Stimulated activated CD8-positive, alpha-beta memory T cell treated with anti-CD3 and anti-CD28 coated beads, Interleukin-4, amount 100 ng/mL, for 4 hours (primary cell): ENCODE measurements at regions not wholly inside any gene's neighbourhood (a gene's known extent, or its start where the extent isn't known, plus 50 kb on each side); places are given as distances from the start of the nearest gene placed in this dataset.
"Not testable (repeated sequence)": the region's sequence is repeated elsewhere in the genome, so short reads cannot be mapped to it uniquely, and the experiment has no call there.

Experiments used
- DNase-seq, 2 donors: peaks; one replicate each; pipeline ENCODE4 v3.0.0-alpha.2; 2020; ENCODE audit warnings: low read depth in 2 of 2, low spot score in 1 of 2

DNA sequence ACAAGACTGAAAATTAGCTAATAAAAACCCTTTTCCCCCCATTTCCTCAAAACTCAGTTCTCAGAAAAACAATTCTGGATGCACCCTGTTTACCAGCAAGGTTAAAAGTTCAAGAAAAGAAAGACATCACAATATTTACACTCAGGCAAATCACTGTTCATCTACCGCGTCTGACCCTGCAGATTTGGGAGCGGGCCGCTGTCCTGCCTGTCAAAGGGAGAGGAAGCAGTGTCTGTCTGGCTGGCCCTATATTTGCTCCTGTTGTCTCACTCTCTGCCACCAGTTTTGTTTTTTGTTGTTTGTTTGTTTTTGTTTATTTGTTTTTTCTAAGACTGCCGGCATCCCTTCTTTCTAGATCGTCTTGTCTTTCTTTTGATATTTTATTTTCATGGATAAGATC, 299.4 kb downstream of the BCL2L11 start:
- DNase-seq = not testable (repeated sequence)

DNA sequence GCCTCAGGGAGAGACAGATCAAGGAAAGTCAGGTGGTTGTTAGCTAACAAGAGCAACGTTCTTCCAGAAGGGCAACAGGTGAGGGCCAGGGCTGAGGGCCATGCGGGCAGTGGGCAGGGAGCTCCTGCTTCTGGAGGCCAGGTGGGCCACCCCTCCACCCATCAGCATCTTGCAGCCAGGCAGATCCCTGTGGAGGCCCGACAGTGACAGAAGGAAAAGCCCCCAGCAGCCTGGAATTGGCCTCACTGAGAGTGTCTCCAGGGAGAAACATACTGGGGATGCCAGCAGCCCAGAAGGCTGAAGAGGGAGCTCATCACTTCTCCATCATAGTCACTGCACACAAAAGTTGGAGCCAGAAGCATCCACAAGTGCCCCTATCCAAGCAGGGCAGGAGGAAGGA, 300.1 kb downstream of the BCL2L11 start:
- not testable (repeated sequence) for DNase-seq

DNA sequence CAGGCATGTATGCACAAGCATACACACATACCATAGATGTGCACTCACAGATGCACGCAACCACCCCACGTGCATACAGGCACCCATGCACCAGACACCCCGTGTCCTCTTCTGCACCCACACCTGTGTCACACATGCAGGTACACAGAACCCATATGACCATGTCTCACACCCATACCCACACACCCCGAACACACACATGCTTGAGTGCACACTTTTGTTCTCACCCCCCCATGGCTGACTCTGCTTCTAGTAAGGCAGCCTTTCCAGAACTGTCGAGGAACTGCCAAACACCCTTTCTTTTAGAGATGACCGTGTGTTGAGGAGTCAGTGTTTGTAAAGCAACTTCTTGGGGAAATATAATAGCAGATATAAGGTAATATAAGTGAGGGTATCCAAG, 301.2 kb downstream of the BCL2L11 start:
- not testable (repeated sequence) for DNase-seq

DNA sequence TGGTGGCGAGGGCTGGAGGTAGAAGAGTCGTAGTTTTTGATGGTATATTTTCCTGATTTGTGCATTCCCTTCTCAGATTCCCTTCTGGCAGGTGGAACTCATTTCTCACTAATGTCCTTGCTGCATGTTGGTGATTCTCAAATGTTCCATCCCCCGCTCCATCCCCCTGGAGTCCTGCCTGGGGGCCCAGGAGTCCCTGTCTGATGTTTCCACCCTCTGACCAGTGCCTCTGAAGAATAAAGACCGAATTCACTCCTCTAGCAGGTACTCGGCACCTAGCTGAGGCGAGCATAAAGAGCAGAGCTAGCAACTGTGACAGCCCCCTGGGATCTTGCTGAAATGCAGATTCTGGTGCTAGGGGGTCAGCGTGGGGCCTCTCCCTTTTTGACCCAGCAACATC, 301.8 kb downstream of the BCL2L11 start:
- DNase-seq = not testable (repeated sequence)

DNA sequence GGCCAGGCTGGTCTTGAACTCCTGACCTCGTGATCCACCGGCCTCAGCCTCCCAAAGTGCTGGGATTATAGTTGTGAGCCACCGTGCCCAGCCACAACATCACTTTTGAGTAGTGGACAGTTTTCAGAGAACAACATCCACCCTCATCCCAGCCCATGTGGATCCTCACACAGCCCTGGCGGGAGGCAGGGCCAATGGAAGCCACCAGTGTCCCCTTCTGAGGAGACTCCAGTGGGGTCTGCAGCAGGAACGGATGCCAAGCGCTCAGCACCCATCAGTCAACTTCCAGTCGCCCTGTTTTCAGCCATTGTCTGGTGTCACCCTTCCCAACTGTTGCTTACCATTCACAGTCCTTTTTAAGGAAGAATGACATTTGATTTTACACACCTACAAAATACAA, 302.5 kb downstream of the BCL2L11 start:
- not testable (repeated sequence) for DNase-seq

DNA sequence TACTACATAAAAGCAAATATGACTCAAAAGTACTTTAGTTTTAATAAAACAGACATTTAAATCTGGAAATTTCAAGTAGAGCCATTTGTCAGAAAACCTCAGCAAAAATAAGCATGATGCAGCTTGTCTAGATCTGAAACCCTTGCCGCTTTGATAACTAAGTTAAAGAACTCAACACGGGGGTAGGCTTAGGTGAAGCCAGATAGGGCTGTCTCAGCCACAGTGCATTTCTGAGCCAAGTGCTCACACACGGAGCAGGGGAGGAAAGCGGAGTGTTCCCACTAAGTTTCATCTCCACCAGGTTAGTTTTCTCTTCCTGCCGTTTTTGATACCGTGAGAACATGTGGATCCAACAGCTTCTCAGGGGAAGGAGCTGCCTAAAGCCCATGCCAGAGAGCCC, 303.5 kb downstream of the BCL2L11 start:
- not testable (repeated sequence) for DNase-seq

DNA sequence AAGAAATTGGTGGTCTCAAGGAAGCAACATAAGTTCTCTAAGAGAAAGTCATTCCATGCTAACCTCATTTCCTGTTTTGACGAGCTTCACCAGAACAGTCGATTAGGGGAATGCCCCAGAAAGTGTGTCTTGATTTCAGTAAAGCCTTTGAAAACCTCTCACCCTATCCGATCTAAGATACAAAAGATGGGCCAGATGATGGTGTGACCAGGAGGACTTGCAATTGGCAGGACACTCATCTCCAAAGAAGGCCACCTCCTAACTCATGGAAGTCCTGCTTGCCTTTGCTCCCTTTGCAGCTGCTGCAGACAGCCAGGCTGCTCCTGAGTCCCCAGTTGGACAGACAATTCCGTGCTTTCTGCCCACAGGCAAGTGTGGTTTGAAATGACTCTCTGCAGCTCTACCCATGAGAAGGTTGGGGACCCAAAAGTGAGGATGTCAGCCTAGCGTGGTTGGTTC, 304.2 kb downstream of the BCL2L11 start:
- not testable (repeated sequence) for DNase-seq

DNA sequence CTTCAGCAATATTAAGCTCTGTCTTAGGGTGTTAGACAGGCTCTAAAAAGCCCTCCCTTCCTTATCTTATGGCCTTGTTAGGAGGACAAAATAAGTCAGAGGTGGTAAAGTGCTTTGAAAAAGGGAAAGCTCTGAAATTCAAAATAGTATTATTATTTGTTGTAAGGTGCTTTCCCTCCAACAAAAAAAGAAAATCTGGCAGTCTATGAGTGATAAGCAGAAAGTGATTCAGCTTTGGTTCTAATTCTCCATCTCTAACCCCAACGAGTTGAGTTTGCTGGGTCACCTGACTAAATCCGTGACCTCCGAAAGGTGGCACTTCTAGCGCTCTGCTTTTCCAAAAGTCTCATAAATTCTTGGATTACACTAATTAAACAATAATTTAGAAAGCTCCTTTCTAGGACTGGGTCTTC, 305.1 kb downstream of the BCL2L11 start:
- not testable (repeated sequence) for DNase-seq

DNA sequence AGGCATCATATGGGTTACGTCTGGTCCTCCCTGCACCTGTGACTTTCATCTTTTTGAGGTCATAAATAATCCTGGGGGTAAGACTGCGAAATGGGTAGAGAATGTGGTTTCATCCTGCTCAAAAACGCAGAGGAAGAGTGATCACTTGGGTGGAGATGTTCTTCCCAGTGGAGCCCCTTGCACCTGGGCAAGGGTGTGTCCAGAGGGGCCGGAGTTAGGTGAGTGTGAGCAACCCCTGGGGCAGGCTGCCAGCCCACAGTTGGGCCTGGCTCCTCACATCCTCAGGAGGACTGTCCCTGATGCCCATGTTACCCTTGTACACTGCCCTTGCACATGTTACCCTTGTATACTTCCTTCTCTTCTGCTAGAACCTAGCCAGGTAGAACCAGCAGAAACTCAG, 306.6 kb downstream of the BCL2L11 start:
- DNase-seq = not testable (repeated sequence)

DNA sequence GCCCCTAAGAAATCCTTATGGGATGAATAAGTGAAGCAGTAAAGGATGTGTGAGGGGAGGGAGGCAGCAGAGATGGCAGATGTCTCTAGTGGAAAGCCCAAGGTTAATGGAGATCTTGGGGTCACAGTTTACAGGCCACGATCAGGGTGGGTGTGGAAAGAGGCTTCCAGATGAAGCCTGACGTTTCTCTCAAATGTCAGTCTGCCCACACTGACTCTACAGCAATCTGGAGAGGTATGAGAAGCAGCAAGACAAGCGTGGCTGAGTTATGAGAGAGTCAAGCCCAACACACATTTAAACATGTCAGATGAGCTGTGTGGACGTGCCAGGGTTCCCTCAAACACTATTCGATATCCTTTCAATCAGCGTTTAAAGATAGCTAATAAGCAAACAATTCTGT, 308.2 kb downstream of the BCL2L11 start:
- not testable (repeated sequence) for DNase-seq

DNA sequence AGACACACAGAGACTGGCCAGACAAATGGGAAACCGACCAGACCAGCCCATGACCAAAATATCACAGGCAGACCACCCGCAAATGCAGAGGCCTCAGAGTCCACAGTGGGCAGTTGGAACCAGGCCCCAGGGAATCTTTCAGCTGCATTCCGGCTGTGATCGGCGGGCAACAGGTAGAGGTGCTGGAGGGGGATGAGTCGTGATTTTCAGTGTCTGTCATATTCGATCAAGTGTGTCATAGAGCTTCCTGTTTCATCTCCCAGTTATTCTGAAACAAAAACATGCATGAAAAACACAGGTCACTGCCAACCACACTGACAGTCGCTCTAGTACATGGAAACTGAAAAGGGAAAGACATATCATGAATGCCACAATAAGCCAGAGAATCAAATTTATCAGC, 308.6 kb downstream of the BCL2L11 start:
- DNase-seq = not testable (repeated sequence)

DNA sequence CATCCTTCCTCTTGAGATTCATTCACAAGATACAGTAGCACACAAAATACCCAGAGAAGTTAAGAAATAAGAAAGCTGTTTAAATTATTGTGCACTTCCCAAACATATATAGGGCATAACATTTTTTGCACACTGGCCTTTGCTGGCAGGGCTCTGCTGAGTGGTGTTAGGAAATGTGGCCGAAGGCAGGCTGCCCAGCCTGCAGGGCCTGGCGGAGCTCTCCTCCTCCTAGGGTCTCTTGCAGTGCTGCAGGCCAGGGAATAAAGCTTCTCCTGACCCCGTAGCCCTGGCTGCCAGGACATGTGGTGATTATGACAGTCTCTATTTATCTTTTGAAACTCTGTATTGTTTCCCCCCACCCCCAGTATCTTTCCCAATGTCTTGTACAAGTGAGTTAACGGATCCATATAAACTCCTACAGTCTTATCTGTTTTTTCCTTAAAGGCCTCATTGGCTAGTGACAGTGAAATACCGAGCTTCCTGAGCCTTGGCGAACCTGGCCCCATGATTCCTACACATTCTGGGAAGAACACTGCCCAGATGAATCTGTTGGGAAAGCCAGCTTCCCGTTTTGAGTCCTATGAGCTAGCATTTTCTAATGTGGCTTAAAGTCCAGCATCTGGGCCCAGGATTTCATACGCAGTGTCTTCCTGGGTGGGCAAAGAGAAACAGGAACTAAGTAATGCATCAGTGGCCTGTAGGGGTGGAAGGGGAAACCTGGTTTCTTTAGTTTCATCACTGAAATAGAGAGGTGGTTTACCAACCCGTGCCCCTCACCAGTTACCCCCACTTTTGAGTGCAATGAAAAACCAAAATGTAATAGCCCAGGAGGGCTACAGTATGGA, 310.3 kb downstream of the BCL2L11 start:
- DNase-seq = not testable (repeated sequence)

DNA sequence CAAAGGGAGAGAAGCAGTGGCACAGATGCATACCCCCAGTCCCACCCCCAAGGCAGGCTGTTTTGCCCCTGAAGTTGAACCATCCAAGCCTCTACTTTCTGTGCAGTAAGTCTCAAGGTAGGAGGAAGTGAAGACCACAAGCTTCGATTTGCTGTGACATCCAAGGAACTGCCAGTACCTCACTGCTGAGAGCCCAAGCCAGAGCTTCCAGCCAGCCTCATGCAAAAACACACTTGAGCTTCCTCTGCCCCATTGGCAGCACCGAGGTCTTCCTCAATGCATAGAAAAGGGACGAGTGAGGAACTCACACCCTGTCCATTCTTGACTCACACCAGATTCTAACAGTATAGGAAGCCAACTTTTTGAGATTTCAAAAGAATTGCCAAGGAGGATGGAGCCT, 311.7 kb downstream of the BCL2L11 start:
- not testable (repeated sequence) for DNase-seq

DNA sequence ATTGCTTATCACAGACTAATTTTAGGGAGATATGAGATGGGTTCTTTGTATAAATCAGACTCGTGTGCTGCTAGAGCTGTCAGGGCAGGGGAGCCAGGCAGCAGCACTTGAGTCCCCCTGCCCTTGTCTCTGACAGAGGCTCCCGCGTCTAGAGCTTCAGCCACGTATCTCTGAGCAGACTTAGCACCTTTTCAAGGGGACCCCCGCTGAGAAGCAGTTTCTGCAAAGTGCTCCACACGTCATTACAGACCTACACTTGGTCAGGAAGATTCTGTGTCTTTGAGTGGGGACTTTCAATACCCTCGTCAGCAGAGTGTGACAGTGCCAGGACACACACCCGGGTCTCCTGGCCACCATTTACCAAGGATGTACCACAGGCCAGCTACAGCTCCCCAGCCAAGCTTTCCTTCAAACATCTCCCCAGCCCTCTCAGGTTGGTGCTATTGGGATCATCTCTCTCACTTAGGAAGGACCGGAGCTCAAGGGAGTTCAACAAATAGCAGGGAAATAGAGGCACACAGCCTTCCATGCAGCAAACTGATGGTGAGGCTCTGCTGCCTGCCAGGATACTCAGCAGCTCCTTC, 312.3 kb downstream of the BCL2L11 start:
- not testable (repeated sequence) for DNase-seq

DNA sequence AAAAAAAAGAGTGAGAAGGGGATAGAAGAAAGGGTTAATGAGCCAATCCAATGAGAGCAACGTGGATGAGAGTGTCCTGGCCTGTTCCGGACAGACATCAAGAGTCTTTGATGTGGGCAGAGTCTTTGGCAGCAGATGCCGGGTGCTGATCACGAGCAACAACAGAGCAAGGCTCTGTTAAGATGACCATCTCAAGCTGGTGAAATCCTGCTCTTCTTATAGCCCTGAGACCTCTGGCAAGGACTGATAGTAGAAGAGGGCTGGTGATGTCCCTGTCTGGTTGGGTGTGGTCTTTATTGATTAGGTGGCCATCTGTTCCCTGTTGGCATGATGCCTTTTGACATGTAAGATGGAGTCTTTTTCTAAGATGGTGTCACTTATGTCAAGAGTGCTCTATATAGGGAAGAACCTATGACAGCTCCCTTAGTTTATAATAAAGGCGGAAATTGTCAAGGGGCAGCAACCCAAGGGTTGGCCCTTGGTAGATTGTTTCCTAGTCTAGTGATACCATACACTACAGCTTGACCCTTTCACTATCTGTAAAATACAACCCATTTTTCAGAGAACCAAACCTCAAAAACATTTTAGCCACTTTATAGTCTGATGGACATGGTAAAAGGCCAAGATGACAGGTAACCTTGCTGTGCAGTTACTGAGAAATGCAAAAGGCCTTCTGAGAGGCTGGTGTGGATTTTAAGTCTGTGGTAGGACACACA, 313.3 kb downstream of the BCL2L11 start:
- DNase-seq = not testable (repeated sequence)

DNA sequence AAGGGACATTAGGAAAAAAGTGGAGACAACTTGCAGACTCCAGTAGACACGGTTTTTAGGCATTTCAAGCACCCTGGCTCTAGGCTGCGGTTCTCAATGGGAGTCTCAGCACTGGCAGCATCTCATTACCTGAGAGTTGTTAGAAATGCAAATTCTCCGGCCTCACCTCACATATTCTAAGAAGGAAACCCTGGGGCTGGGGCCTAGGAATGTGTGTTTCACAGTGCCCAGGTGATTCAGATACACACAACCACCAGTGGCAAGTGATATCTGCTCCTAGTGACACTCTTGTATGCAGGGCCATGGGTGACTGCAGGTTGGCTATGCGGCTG, 313.9 kb downstream of the BCL2L11 start:
- not testable (repeated sequence) for DNase-seq

DNA sequence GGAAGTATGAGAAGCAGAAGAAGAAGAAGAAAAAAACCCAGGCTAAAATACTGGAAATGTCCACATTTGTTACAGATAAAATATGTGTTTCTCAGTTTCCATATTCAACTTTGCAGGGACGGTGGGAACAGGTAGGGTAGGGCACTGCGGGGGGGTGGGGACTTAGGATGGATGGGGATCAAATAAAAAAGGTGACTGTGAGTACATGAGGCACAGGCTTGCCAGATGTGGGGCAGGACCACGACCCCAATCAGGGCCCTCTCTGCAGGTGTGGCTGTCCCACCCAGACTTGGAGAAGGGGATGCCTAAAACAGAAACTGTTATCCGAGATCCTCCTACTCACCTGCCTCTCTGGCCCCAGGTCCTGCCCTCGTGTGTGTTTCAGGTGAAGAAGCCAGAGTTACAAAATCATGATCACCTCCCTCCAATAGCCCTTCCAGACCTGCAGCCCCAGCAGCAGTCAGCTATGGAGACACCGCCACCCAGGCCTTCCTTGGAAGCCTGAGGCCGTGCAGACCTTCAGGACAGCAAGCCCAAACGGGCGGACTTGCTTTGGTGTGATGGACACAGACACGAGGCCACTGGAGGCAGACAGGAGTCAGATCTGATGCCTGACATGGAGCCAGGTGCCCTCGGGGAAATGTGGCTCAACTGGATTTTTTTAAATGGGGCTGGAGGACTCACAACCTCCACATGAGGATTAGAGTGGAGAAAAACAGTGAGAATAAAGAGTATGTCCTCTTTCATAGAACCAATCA, 315.0 kb downstream of the BCL2L11 start:
- not testable (repeated sequence) for DNase-seq

DNA sequence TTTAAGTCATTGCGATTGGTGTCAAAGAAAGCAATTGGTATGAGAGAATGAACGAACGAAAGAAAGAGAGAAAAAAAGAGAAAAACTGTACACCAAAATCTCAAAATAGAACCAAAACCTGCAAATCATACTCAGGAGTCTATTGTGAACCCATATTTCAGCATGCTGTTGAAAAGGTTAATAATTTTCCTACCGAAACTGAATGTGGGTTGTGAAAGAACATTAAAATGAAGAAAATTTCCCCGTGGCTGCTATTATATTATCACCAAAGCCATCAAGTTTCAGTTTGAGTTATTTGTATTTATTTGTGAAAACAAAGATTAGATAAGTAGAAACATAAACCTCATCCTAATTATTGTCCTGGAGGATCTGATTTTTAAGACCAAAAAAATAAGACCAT, 315.7 kb downstream of the BCL2L11 start:
- not testable (repeated sequence) for DNase-seq

DNA sequence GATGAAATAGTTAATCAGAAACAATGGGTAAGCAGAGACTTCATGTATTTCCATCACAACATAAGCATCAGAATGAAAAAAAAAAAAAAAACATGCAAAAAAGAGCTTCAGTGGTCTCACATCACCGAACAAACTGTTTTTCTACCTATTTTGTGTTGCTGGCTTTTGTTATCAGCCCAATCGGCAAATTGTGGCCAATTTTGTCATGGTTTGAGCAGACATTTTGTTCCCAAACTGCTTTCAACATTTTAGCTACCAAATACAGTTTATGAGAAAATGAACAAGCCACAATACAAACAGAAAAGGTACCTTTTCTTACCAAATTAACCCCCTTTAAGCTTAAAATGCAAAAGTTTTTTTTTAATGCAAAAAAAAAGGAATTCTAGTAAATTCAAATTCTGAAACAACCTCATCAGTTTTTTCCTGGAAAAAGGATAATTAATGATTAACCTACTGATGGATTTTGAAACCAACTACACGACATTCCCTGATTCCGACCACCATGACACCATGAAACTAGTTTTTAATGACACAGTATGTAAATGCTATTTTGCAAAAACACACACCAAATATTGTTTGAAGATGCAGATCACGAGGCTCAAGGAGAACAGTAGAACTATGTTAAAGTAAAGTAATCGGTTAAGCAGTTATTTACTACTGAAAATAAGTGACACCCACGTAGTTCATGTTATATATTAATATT, 316.7 kb downstream of the BCL2L11 start:
- not testable (repeated sequence) for DNase-seq

DNA sequence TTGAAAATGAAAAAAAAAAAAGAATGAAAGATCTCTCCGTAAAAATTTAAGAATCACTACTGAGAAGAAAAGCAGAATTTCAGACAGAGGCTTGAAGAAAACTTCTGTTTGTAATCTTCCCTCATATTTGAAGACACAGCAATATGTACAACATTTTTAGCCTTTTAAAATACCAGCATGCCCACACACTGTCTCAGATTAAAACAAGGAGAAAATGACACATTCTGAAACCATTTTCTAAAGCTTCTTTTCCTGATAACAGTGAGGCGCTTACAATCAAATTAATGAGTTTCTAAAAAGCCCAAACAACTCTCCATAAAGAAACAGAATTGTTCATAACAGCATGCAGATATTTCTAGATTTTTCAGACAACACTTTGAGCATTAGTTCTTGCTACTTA, 317.4 kb downstream of the BCL2L11 start:
- not testable (repeated sequence) for DNase-seq

DNA sequence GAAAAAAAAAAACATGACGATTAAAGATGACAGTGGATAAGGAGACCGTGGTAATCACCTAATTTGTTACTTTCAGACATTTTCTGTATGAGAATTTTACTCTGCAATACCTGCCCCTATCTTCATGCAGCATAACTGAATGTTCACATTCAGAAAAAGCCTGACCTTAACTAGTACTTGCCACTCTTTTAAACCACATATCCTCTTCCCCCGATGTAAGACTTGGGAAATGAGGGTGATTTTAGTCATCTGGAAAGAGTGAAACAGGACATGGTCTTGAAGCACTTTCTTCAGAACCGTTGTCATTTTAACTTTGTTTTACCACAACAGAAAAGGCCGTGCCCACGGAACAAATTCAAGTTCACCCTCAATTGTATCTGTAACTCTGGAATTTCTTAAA, 318.5 kb downstream of the BCL2L11 start:
- not testable (repeated sequence) for DNase-seq
